HepG2 (cell line): ENCODE measurements at regions not wholly inside any gene's neighbourhood (a gene's known extent, or its start where the extent isn't known, plus 50 kb on each side); places are given as distances from the start of the nearest gene placed in this dataset.

Source experiments
- AKNA ChIP-seq: sonication (generic); formaldehyde crosslinking; IDR thresholded peaks from 2 replicates; pipeline ENCODE4 v1.4.0; 2020; ENCODE audit warnings: missing genetic modification reagents, borderline replicate concordance
- IRF9 ChIP-seq: sonication (generic); formaldehyde crosslinking; IDR thresholded peaks from 2 replicates; pipeline ENCODE4 v1.8.0; 2022; ENCODE audit warnings: missing genetic modification reagents, mild to moderate bottlenecking, borderline replicate concordance
- NFIC ChIP-seq: IDR thresholded peaks from 2 replicates; pipeline ENCODE4 v1.6.1; 2012; ENCODE audit warnings: mild to moderate bottlenecking, low read length, inconsistent platforms
- SNAPC4 ChIP-seq: sonication (generic); formaldehyde crosslinking; IDR thresholded peaks from 2 replicates; pipeline ENCODE4 v1.4.0; 2020; ENCODE audit warnings: mild to moderate bottlenecking, missing genetic modification reagents
- ZNF207 ChIP-seq: fragments of 450-650 bp; IDR thresholded peaks from 2 replicates; pipeline ENCODE4 v1.6.1; 2016; ENCODE audit warnings: antibody characterized with exemption, borderline replicate concordance
- ZNF225 ChIP-seq: sonication (generic); formaldehyde crosslinking; IDR thresholded peaks from 2 replicates; pipeline ENCODE4 v1.4.0; 2020; ENCODE audit warnings: mild to moderate bottlenecking, missing genetic modification reagents
- ZNF232 ChIP-seq: sonication (generic); formaldehyde crosslinking; IDR thresholded peaks from 2 replicates; pipeline ENCODE4 v1.4.0; 2020; ENCODE audit warnings: missing genetic modification reagents, borderline replicate concordance
- ZNF343 ChIP-seq: sonication (generic); formaldehyde crosslinking; IDR thresholded peaks from 2 replicates; pipeline ENCODE4 v1.4.0; 2020; ENCODE audit warnings: mild to moderate bottlenecking, missing genetic modification reagents
- ZNF383 ChIP-seq: sonication (generic); formaldehyde crosslinking; IDR thresholded peaks from 2 replicates; pipeline ENCODE4 v1.4.0; 2020; ENCODE audit warnings: missing genetic modification reagents, mild to moderate bottlenecking, borderline replicate concordance
- ZNF704 ChIP-seq: sonication (generic); formaldehyde crosslinking; IDR thresholded peaks from 2 replicates; pipeline ENCODE4 v1.8.1; 2023; ENCODE audit warnings: mild to moderate bottlenecking, inconsistent platforms, moderate library complexity, missing genetic modification reagents, borderline replicate concordance
- ZNF781 ChIP-seq: sonication (generic); formaldehyde crosslinking; IDR thresholded peaks from 2 replicates; pipeline ENCODE4 v1.5.1; 2020; ENCODE audit warnings: borderline replicate concordance, mild to moderate bottlenecking, missing genetic modification reagents; ENCODE audit errors: not compliant biosample characterization

GRCh38 chr16:22670044-22670536, 143.9 kb upstream of the HS3ST2 start (continued):
- TF ChIP-seq IRF9 (CRISPR knock-in tag) (peak; percentile 65; the same call in 1 of the 2 replicates), ZNF207 (no peak), ZNF225 (CRISPR knock-in tag) (0 out of 2 replicates have a peak, but pooled peaks have one; percentile 10), AKNA (CRISPR knock-in tag) (no peak), NFIC (no peak), ZNF232 (0 out of 2 replicates have a peak, but pooled peaks have one; percentile 37), ZNF704 (CRISPR knock-in tag) (peak; percentile 18; the same call in 1 of the 2 replicates), ZNF383 (no peak), ZNF343 (CRISPR knock-in tag) (0 out of 2 replicates have a peak, but pooled peaks have one; percentile 46), SNAPC4 (CRISPR knock-in tag) (no peak), ZNF781 (CRISPR knock-in tag) (no peak)
